ENCODE measurements at regions not wholly inside any gene's neighbourhood (a gene's known extent, or its start where the extent isn't known, plus 50 kb on each side); places are given as distances from the start of the nearest gene placed in this dataset.
"Not testable (repeated sequence)": the region's sequence is repeated elsewhere in the genome, so short reads cannot be mapped to it uniquely, and the experiment has no call there.

GRCh38 chr1:18574754-18575153, 55.9 kb upstream of the PAX7 start:
- Histone ChIP-seq H3K9me3 (no peaks in the 10 kb centered on the region), H3K27me3 (peaks cover 0 to 45% of the 10 kb centered on the region in 2 donors), H3K4me1 (no peaks in the 10 kb centered on the region), H3K27ac (no peak overlapping the region), H3K4me3 (no peak overlapping the region), H3K36me3 (no peaks in the 10 kb centered on the region)
- DNase-seq = no peak
- no peak for TF ChIP-seq CTCF (IDR thresholded peaks at IDR 0.05)
- no peak for ATAC-seq
- intact Hi-C loops (cut with DNase I) = no loop called here

- H3K4me3 ChIP-seq = no peak overlapping the region
- H3K27me3 ChIP-seq = peaks cover 0 to 48% of the 10 kb centered on the region in 2 donors
- intact Hi-C loops (cut with DNase I) = no loop called here
- H3K4me1 ChIP-seq = no peaks in the 10 kb centered on the region
- H3K27ac ChIP-seq = no peak overlapping the region
- peak in 3 of 4 donors; percentile 24 to 85 (median 44) for DNase-seq
- peak; percentile 58 to 77 for TF ChIP-seq CTCF (IDR thresholded peaks at IDR 0.05)
- peak; percentile 84 for ATAC-seq
- H3K36me3 ChIP-seq = no peaks in the 10 kb centered on the region
- H3K9me3 ChIP-seq = no peaks in the 10 kb centered on the region
These were observed 55.0 kb upstream of the PAX7 start for GRCh38 chr1:18575620-18576019.

GRCh38 chr1:18578271-18578670, 52.4 kb upstream of the PAX7 start:
- H3K4me1 ChIP-seq = no peaks in the 10 kb centered on the region
- ATAC-seq (no peak), DNase-seq (no peak)
- no peak overlapping the region for H3K4me3 ChIP-seq
- H3K9me3 ChIP-seq = no peaks in the 10 kb centered on the region
- intact Hi-C loops (cut with DNase I) = no loop called here
- H3K36me3 ChIP-seq = no peaks in the 10 kb centered on the region
- TF ChIP-seq CTCF (IDR thresholded peaks at IDR 0.05) = no peak
- H3K27ac ChIP-seq = no peak overlapping the region
- peaks cover 0 to 50% of the 10 kb centered on the region in 2 donors for H3K27me3 ChIP-seq

GRCh38 chr1:18579267-18579666, 51.4 kb upstream of the PAX7 start:
- H3K4me3 ChIP-seq; H3K27ac ChIP-seq; H3K4me1 ChIP-seq; ATAC-seq; H3K36me3 ChIP-seq; H3K9me3 ChIP-seq; intact Hi-C loops (cut with DNase I); DNase-seq: not testable (repeated sequence)
- H3K27me3 ChIP-seq = peaks cover 0 to 41% of the 10 kb centered on the region in 2 donors

GRCh38 chr1:18580047-18580446, 50.6 kb upstream of the PAX7 start:
- ATAC-seq (no peak), DNase-seq (no peak)
- no peaks in the 10 kb centered on the region for H3K9me3 ChIP-seq
- no peaks in the 10 kb centered on the region for H3K4me1 ChIP-seq
- H3K27ac ChIP-seq = no peak overlapping the region
- no peak for TF ChIP-seq CTCF (IDR thresholded peaks at IDR 0.05)
- no peaks in the 10 kb centered on the region for H3K36me3 ChIP-seq
- intact Hi-C loops (cut with DNase I) = no loop called here
- peaks cover 0 to 40% of the 10 kb centered on the region in 2 donors for H3K27me3 ChIP-seq
- no peak overlapping the region for H3K4me3 ChIP-seq

DNA sequence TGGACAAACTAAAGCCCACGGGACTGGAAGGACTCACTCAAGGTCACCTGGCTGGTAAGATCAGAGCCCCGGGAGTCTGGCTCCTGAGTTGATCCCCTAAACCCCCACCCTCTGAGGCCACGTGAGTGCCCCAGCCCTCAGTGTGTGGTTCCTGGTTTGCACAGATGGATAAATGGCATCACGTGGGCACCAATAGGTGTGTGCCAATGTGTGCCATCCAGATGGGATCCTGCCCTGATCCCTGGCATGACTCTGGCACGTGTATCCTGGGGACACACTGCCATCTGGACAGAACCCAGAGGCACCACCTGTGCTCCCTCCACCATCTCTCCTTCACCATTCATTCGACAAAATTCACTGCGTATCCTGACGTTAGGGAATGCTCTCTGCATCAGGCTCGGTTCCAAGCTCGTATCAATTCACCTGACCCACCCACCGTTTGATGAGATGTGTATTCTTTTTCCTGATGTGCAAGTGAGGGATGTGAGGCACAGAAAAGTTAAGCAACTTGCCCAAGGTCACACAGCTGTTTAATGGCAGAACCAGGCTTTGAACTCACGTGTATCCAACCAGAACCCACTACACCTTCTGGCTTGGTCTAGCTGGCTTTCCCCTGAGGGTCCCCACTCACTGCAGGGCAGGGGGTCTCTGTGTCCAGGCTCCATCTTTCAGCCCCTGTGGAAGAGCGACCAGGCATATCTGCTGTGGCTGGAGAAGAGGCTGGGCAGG, 49.8 kb upstream of the PAX7 start:
- ATAC-seq (no peak), DNase-seq (no peak)

More for the DNA sequence above, 49.8 kb upstream of the PAX7 start:
- Histone ChIP-seq H3K27ac (no peak overlapping the region), H3K9me3 (no peaks in the 10 kb centered on the region), H3K27me3 (peaks cover 0 to 39% of the 10 kb centered on the region in 2 donors), H3K36me3 (no peaks in the 10 kb centered on the region), H3K4me1 (no peaks in the 10 kb centered on the region), H3K4me3 (no peak overlapping the region)
- intact Hi-C loops (cut with DNase I) = no loop called here
- TF ChIP-seq CTCF (IDR thresholded peaks at IDR 0.05) = no peak
